ENCODE measurements at regions not wholly inside any gene's neighbourhood (a gene's known extent, or its start where the extent isn't known, plus 50 kb on each side); places are given as distances from the start of the nearest gene placed in this dataset.
A peak's percentile ranks its signal among the peaks of the same experiment; 100 is the strongest.
"Not testable (repeated sequence)": the region's sequence is repeated elsewhere in the genome, so short reads cannot be mapped to it uniquely, and the experiment has no call there.

- no peak overlapping the region for H3K4me3 Mint-ChIP-seq (ENCODE audit: low read depth)
- DNase-seq (ENCODE audit: low spot score, unreplicated experiment), result no peak
- TF ChIP-seq CTCF (IDR thresholded peaks at IDR 0.05; ENCODE audit: unreplicated experiment), result no peak
- no peaks in the 10 kb centered on the region for H3K27me3 Mint-ChIP-seq
- H3K27ac Mint-ChIP-seq, result no peak overlapping the region
- no peaks in the 10 kb centered on the region for H3K4me1 Mint-ChIP-seq (ENCODE audit: low read depth)
- peaks cover 3% of the 10 kb centered on the region for H3K9me3 Mint-ChIP-seq (ENCODE audit: low read depth)
- no peaks in the 10 kb centered on the region for H3K36me3 Mint-ChIP-seq (ENCODE audit: insufficient read depth)
These were observed 816.6 kb downstream of the EPHA3 start for GRCh38 chr3:89923921-89924610.

- Mint-ChIP-seq H3K27ac (no peak overlapping the region), H3K27me3 (no peaks in the 10 kb centered on the region), H3K9me3 (ENCODE audit: low read depth) (peaks cover 1% of the 10 kb centered on the region), H3K4me1 (ENCODE audit: low read depth) (no peaks in the 10 kb centered on the region), H3K36me3 (ENCODE audit: insufficient read depth) (no peaks in the 10 kb centered on the region), H3K4me3 (ENCODE audit: low read depth) (no peak overlapping the region)
- DNase-seq (ENCODE audit: low spot score, unreplicated experiment), result no peak
- no peak for TF ChIP-seq CTCF (IDR thresholded peaks at IDR 0.05; ENCODE audit: unreplicated experiment)
These were observed 818.6 kb downstream of the EPHA3 start for GRCh38 chr3:89925976-89926375.

- H3K4me3 Mint-ChIP-seq (ENCODE audit: low read depth), result no peak overlapping the region
- no peak for TF ChIP-seq CTCF (IDR thresholded peaks at IDR 0.05; ENCODE audit: unreplicated experiment)
- peaks cover 5% of the 10 kb centered on the region for H3K9me3 Mint-ChIP-seq (ENCODE audit: low read depth)
- no peaks in the 10 kb centered on the region for H3K36me3 Mint-ChIP-seq (ENCODE audit: insufficient read depth)
- no peaks in the 10 kb centered on the region for H3K27me3 Mint-ChIP-seq
- H3K4me1 Mint-ChIP-seq (ENCODE audit: low read depth), result peaks cover 18% of the 10 kb centered on the region
- no peak for DNase-seq (ENCODE audit: low spot score, unreplicated experiment)
- H3K27ac Mint-ChIP-seq, result no peak overlapping the region
These were observed 825.5 kb downstream of the EPHA3 start for GRCh38 chr3:89932882-89933281.

GRCh38 chr3:89944461-89944860 is 837.0 kb downstream of the EPHA3 start:
- H3K27me3 Mint-ChIP-seq; H3K36me3 Mint-ChIP-seq (ENCODE audit: insufficient read depth); H3K27ac Mint-ChIP-seq; H3K4me1 Mint-ChIP-seq (ENCODE audit: low read depth); H3K4me3 Mint-ChIP-seq (ENCODE audit: low read depth); DNase-seq (ENCODE audit: low spot score, unreplicated experiment): not testable (repeated sequence)
- peaks cover 11% of the 10 kb centered on the region for H3K9me3 Mint-ChIP-seq (ENCODE audit: low read depth)
- peak; percentile 12 for TF ChIP-seq CTCF (IDR thresholded peaks at IDR 0.05; ENCODE audit: unreplicated experiment)

GRCh38 chr3:89946884-89947283 is 839.5 kb downstream of the EPHA3 start:
- TF ChIP-seq CTCF (IDR thresholded peaks at IDR 0.05; ENCODE audit: unreplicated experiment), result no peak
- DNase-seq (ENCODE audit: low spot score, unreplicated experiment), result no peak
- Mint-ChIP-seq H3K4me1 (ENCODE audit: low read depth) (peaks cover 4% of the 10 kb centered on the region), H3K36me3 (ENCODE audit: insufficient read depth) (no peaks in the 10 kb centered on the region), H3K9me3 (ENCODE audit: low read depth) (peaks cover 9% of the 10 kb centered on the region), H3K4me3 (ENCODE audit: low read depth) (no peak overlapping the region), H3K27ac (no peak overlapping the region), H3K27me3 (no peaks in the 10 kb centered on the region)
